HepG2 (cell line): ENCODE measurements at regions not wholly inside any gene's neighbourhood (a gene's known extent, or its start where the extent isn't known, plus 50 kb on each side); places are given as distances from the start of the nearest gene placed in this dataset.

Experiments used
- BHLHE40 ChIP-seq: IDR thresholded peaks from 2 replicates; pipeline ENCODE4 v1.6.1; 2011; ENCODE audit warnings: low read length, improper control_type of control experiment
- E2F5 ChIP-seq: sonication (generic); formaldehyde crosslinking; conservative IDR thresholded peaks from 2 replicates; pipeline ENCODE4 v1.4.0; 2020; ENCODE audit warnings: missing genetic modification reagents
- FOXO1 ChIP-seq: sonication (generic); formaldehyde crosslinking; IDR thresholded peaks from 2 replicates; pipeline ENCODE4 v1.4.0; 2020; ENCODE audit warnings: missing genetic modification reagents
- GFI1 ChIP-seq: sonication (generic); formaldehyde crosslinking; IDR thresholded peaks from 2 replicates; pipeline ENCODE4 v1.5.0; 2020; ENCODE audit warnings: missing genetic modification reagents, mild to moderate bottlenecking, borderline replicate concordance
- HCFC1 ChIP-seq: fragments of 150-350 bp; IDR thresholded peaks from 2 replicates; pipeline ENCODE4 v1.6.1; 2014; ENCODE audit warnings: low read depth, low read length
- MAZ ChIP-seq, 2 experiments: sonication (generic) in 1 of 2; formaldehyde crosslinking in 1 of 2; IDR thresholded peaks; 2 replicates each; pipeline versions ENCODE4 v1.5.0 to v1.6.1; 2012 to 2020; ENCODE audit warnings: low read depth in 2 of 2, mild to moderate bottlenecking in 2 of 2, borderline replicate concordance in 1 of 2, improper control_type of control experiment in 1 of 2, low read length in 1 of 2, missing genetic modification reagents in 1 of 2, moderate library complexity in 1 of 2
- MED8 ChIP-seq: sonication (generic); formaldehyde crosslinking; IDR thresholded peaks from 2 replicates; pipeline ENCODE4 v1.8.1; 2023; ENCODE audit warnings: mild to moderate bottlenecking, missing genetic modification reagents; ENCODE audit not compliant: insufficient replicate concordance
- MXD3 ChIP-seq: IDR thresholded peaks from 2 replicates; pipeline ENCODE4 v1.6.1; 2016; ENCODE audit warnings: mild to moderate bottlenecking, missing biosample characterization, missing genetic modification reagents
- PCBP1 ChIP-seq: fragments of 200-400 bp; formaldehyde crosslinking; IDR thresholded peaks from 2 replicates; pipeline ENCODE4 v1.6.1; 2017; ENCODE audit warnings: mild to moderate bottlenecking, low read depth, low read length, borderline replicate concordance
- SMYD3 ChIP-seq: sonication (generic); formaldehyde crosslinking; IDR thresholded peaks from 2 replicates; pipeline ENCODE4 v1.8.1; 2023; ENCODE audit warnings: mild to moderate bottlenecking, missing genetic modification reagents
- SNAPC2 ChIP-seq: sonication (generic); formaldehyde crosslinking; IDR thresholded peaks from 2 replicates; pipeline ENCODE4 v1.8.1; 2022; ENCODE audit warnings: mild to moderate bottlenecking, missing genetic modification reagents
- ZBTB39 ChIP-seq: sonication (generic); formaldehyde crosslinking; IDR thresholded peaks from 2 replicates; pipeline ENCODE4 v1.5.0; 2020; ENCODE audit warnings: missing genetic modification reagents
- ZIK1 ChIP-seq: sonication (generic); formaldehyde crosslinking; IDR thresholded peaks from 2 replicates; pipeline ENCODE4 v1.5.0; 2020; ENCODE audit warnings: mild to moderate bottlenecking, low read depth, missing genetic modification reagents, borderline replicate concordance
- ZNF441 ChIP-seq: sonication (generic); formaldehyde crosslinking; IDR thresholded peaks from 2 replicates; pipeline ENCODE4 v1.7.0; 2021; ENCODE audit warnings: missing genetic modification reagents, borderline replicate concordance
- ZNF512 ChIP-seq: sonication (generic); formaldehyde crosslinking; IDR thresholded peaks from 2 replicates; pipeline ENCODE4 v1.4.0; 2020; ENCODE audit warnings: mild to moderate bottlenecking, missing genetic modification reagents
- ZNF512B ChIP-seq: sonication (generic); formaldehyde crosslinking; IDR thresholded peaks from 2 replicates; pipeline ENCODE4 v1.5.1; 2020; ENCODE audit warnings: missing genetic modification reagents, mild to moderate bottlenecking, borderline replicate concordance
- ZNF570 ChIP-seq: sonication (generic); formaldehyde crosslinking; IDR thresholded peaks from 2 replicates; pipeline ENCODE4 v1.4.0; 2020; ENCODE audit warnings: mild to moderate bottlenecking, missing genetic modification reagents, borderline replicate concordance
- ZNF574 ChIP-seq: sonication (generic); formaldehyde crosslinking; IDR thresholded peaks from 2 replicates; pipeline ENCODE4 v1.4.0; 2020; ENCODE audit warnings: missing genetic modification reagents
- ZNF761 ChIP-seq: sonication (generic); formaldehyde crosslinking; conservative IDR thresholded peaks from 2 replicates; pipeline ENCODE4 v1.4.0; 2020; ENCODE audit warnings: mild to moderate bottlenecking, missing genetic modification reagents

GRCh38 chr4:3836406-3836755 is 70.2 kb downstream of the ADRA2C start (continued):
- no peak for TF ChIP-seq ZBTB39 (CRISPR knock-in tag)
- no peak for TF ChIP-seq MED8 (CRISPR knock-in tag)
- peak; percentile 88 for TF ChIP-seq BHLHE40
- TF ChIP-seq FOXO1 (CRISPR knock-in tag) = no peak
- 0 out of 2 replicates have a peak, but pooled peaks have one; percentile 49 for TF ChIP-seq ZNF512B (CRISPR knock-in tag)
- TF ChIP-seq E2F5 (CRISPR knock-in tag) = no peak
- no peak for TF ChIP-seq ZNF512 (CRISPR knock-in tag)
- no peak for TF ChIP-seq ZNF441 (CRISPR knock-in tag)
- no peak for TF ChIP-seq ZIK1 (CRISPR knock-in tag)
- no peak for TF ChIP-seq HCFC1
- TF ChIP-seq ZNF574 (CRISPR knock-in tag) = no peak
- TF ChIP-seq PCBP1 = no peak
- TF ChIP-seq SMYD3 (CRISPR knock-in tag) = 0 out of 2 replicates have a peak, but pooled peaks have one; percentile 4
- no peak for TF ChIP-seq MAZ (IDR thresholded peaks at IDR 0.05; ENCODE audit: borderline replicate concordance, low read depth, low read length)
- TF ChIP-seq MAZ (CRISPR knock-in tag; IDR thresholded peaks at IDR 0.05; ENCODE audit: low read depth) = no peak
- 0 out of 2 replicates have a peak, but pooled peaks have one; percentile 15 for TF ChIP-seq ZNF761 (CRISPR knock-in tag)
- TF ChIP-seq MXD3 (CRISPR knock-in tag) = 0 out of 2 replicates have a peak, but pooled peaks have one; percentile 18
- 0 out of 2 replicates have a peak, but pooled peaks have one; percentile 8 for TF ChIP-seq SNAPC2 (CRISPR knock-in tag)
- no peak for TF ChIP-seq ZNF570
- TF ChIP-seq GFI1 (CRISPR knock-in tag) = no peak
